Loucy (cell line): ENCODE measurements at regions not wholly inside any gene's neighbourhood (a gene's known extent, or its start where the extent isn't known, plus 50 kb on each side); places are given as distances from the start of the nearest gene placed in this dataset.
"Not testable (repeated sequence)": the region's sequence is repeated elsewhere in the genome, so short reads cannot be mapped to it uniquely, and the experiment has no call there.

ENCODE experiments used
- H2AFZ ChIP-seq: fragments of 200-600 bp; sonication (generic); 2 replicates; pipeline ENCODE4 v1.6.0; 2016; ENCODE audit warnings: antibody characterized with exemption, mild to moderate bottlenecking, low read length, moderate library complexity
- H3F3A ChIP-seq: fragments of 200-600 bp; 2 replicates; pipeline ENCODE4 v1.6.0; 2016; ENCODE audit warnings: antibody characterized with exemption, low read depth, mild to moderate bottlenecking
- H3K27me3 ChIP-seq: fragments of 200-600 bp; sonication (generic); 2 replicates; pipeline ENCODE4 v1.6.1; 2014; ENCODE audit warnings: low read length, mild to moderate bottlenecking; ENCODE audit not compliant: insufficient read depth, poor library complexity, severe bottlenecking
- H3K36me3 ChIP-seq: fragments of 200-600 bp; sonication (generic); 2 replicates; pipeline ENCODE4 v1.6.1; 2016; ENCODE audit warnings: low read length; ENCODE audit not compliant: insufficient read depth
- H3K4me1 ChIP-seq: fragments of 200-600 bp; sonication (generic); 2 replicates; pipeline ENCODE4 v1.5.1; 2014; ENCODE audit warnings: low read length, mild to moderate bottlenecking; ENCODE audit not compliant: insufficient read depth, poor library complexity, severe bottlenecking
- H3K4me2 ChIP-seq: fragments of 200-600 bp; sonication (generic); 2 replicates; pipeline ENCODE4 v1.6.0; 2014; ENCODE audit warnings: antibody characterized with exemption, low read length, low read depth, mild to moderate bottlenecking; ENCODE audit not compliant: poor library complexity, severe bottlenecking
- H3K4me3 ChIP-seq: fragments of 200-600 bp; sonication (generic); 2 replicates; pipeline ENCODE4 v1.5.1; 2014; ENCODE audit warnings: low read length, mild to moderate bottlenecking, mixed read lengths; ENCODE audit not compliant: poor library complexity, severe bottlenecking
- H3K79me2 ChIP-seq: fragments of 200-600 bp; sonication (generic); 2 replicates; pipeline ENCODE4 v1.6.1; 2014; ENCODE audit warnings: low read length; ENCODE audit not compliant: insufficient read depth
- H3K9ac ChIP-seq: fragments of 200-600 bp; sonication (generic); 2 replicates; pipeline ENCODE4 v1.6.0; 2014; ENCODE audit warnings: mild to moderate bottlenecking, low read depth, low read length, moderate library complexity; ENCODE audit not compliant: poor library complexity, severe bottlenecking
- H3K9me2 ChIP-seq: fragments of 200-600 bp; sonication (generic); replicated peaks from 2 replicates; pipeline ENCODE4 v1.6.1; 2016; ENCODE audit warnings: low read depth, low read length, mixed read lengths
- H3K9me3 ChIP-seq: fragments of 200-600 bp; sonication (generic); 2 replicates; pipeline ENCODE4 v1.6.1; 2014; ENCODE audit warnings: mild to moderate bottlenecking, antibody characterized with exemption, low read length, low read depth; ENCODE audit not compliant: insufficient read depth
- H4K20me1 ChIP-seq: fragments of 200-600 bp; sonication (generic); 2 replicates; pipeline ENCODE4 v1.6.0; 2014; ENCODE audit warnings: antibody characterized with exemption, low read length, mild to moderate bottlenecking; ENCODE audit not compliant: insufficient read depth, poor library complexity, severe bottlenecking
- CTCF ChIP-seq: fragments of 200-600 bp; sonication (generic); conservative IDR thresholded peaks from 2 replicates; pipeline ENCODE4 v1.5.1; 2014; ENCODE audit warnings: mild to moderate bottlenecking, antibody characterized with exemption, low read length
- EZH2phosphoT487 ChIP-seq: fragments of 200-600 bp; IDR thresholded peaks from 2 replicates; pipeline ENCODE4 v1.6.1; 2018; ENCODE audit warnings: antibody characterized with exemption, mild to moderate bottlenecking, moderate library complexity, borderline replicate concordance

GRCh38 chr12:123049398-123050240 lies 69.1 kb downstream of the ARL6IP4 start:
- Histone ChIP-seq H3K4me2 (no peak overlapping the region), H3K27me3 (no peaks in the 10 kb centered on the region), H3K9me2 (no peaks in the 10 kb centered on the region), H3K36me3 (no peaks in the 10 kb centered on the region), H3K4me1 (no peaks in the 10 kb centered on the region), H3K4me3 (no peak overlapping the region), H4K20me1 (no peaks in the 10 kb centered on the region), H3K9ac (no peak overlapping the region), H2AFZ (no peak overlapping the region), H3K9me3 (no peaks in the 10 kb centered on the region), H3K79me2 (no peaks in the 10 kb centered on the region), H3F3A (0 out of 2 replicates have a peak, but pooled peaks cover 2% of the 10 kb centered on the region)
- no peak for TF ChIP-seq EZH2phosphoT487

- not testable (repeated sequence) for H3K4me1 ChIP-seq, H3K36me3 ChIP-seq, H3K4me2 ChIP-seq, H3K9me2 ChIP-seq, H4K20me1 ChIP-seq, H3K9me3 ChIP-seq, H3K4me3 ChIP-seq, H3K79me2 ChIP-seq, H3K9ac ChIP-seq, H3K27me3 ChIP-seq, H3F3A ChIP-seq, H2AFZ ChIP-seq
Measured at GRCh38 chr12:123047892-123048291, 67.4 kb downstream of the ARL6IP4 start.

- TF ChIP-seq CTCF (no peak), EZH2phosphoT487 (no peak)
- H3K9me3 ChIP-seq = no peaks in the 10 kb centered on the region
- no peak overlapping the region for H3K4me2 ChIP-seq
- no peaks in the 10 kb centered on the region for H3K36me3 ChIP-seq
- 0 out of 2 replicates have a peak, but pooled peaks cover 2% of the 10 kb centered on the region for H3F3A ChIP-seq
- H4K20me1 ChIP-seq = no peaks in the 10 kb centered on the region
- no peaks in the 10 kb centered on the region for H3K27me3 ChIP-seq
- H3K9ac ChIP-seq = no peak overlapping the region
- H3K4me1 ChIP-seq = peaks cover 7% of the 10 kb centered on the region
- no peak overlapping the region for H2AFZ ChIP-seq
- H3K79me2 ChIP-seq = no peaks in the 10 kb centered on the region
- no peaks in the 10 kb centered on the region for H3K9me2 ChIP-seq
- no peak overlapping the region for H3K4me3 ChIP-seq
Measured at GRCh38 chr12:123047289-123047688, 66.8 kb downstream of the ARL6IP4 start.

- Histone ChIP-seq H4K20me1 (no peaks in the 10 kb centered on the region), H3K27me3 (no peaks in the 10 kb centered on the region), H3K9me2 (no peaks in the 10 kb centered on the region), H3K79me2 (no peaks in the 10 kb centered on the region), H3K4me1 (peaks cover 7% of the 10 kb centered on the region), H3K4me3 (no peak overlapping the region), H3K4me2 (no peak overlapping the region), H3K36me3 (no peaks in the 10 kb centered on the region), H3K9ac (no peak overlapping the region), H3F3A (0 out of 2 replicates have a peak, but pooled peaks cover 1% of the 10 kb centered on the region), H3K9me3 (no peaks in the 10 kb centered on the region), H2AFZ (no peak overlapping the region)
- TF ChIP-seq EZH2phosphoT487 (no peak), CTCF (no peak)
Measured at GRCh38 chr12:123046431-123046830, 66.0 kb downstream of the ARL6IP4 start.
